KMS-11 (cell line): ENCODE measurements at regions not wholly inside any gene's neighbourhood (a gene's known extent, or its start where the extent isn't known, plus 50 kb on each side); places are given as distances from the start of the nearest gene placed in this dataset.

Source experiments
- H2AFZ ChIP-seq: fragments of 200-600 bp; sonication (generic); 2 replicates; pipeline ENCODE4 v1.6.1; 2016; ENCODE audit warnings: antibody characterized with exemption, mixed run types, low read depth
- H3K27ac ChIP-seq: fragments of 200-600 bp; sonication (generic); 2 replicates; pipeline ENCODE4 v1.6.1; 2016; ENCODE audit warnings: mild to moderate bottlenecking, mixed run types
- H3K27me3 ChIP-seq: fragments of 200-600 bp; sonication (generic); 2 replicates; pipeline ENCODE4 v1.6.1; 2017; ENCODE audit warnings: mild to moderate bottlenecking, low read depth, mixed run types, moderate library complexity; ENCODE audit not compliant: insufficient read depth
- H3K36me3 ChIP-seq: fragments of 200-600 bp; sonication (generic); 2 replicates; pipeline ENCODE4 v1.6.1; 2017; ENCODE audit warnings: mild to moderate bottlenecking, mixed run types; ENCODE audit not compliant: insufficient read depth
- H3K4me1 ChIP-seq: fragments of 200-600 bp; sonication (generic); 2 replicates; pipeline ENCODE4 v1.6.1; 2016; ENCODE audit warnings: mild to moderate bottlenecking, low read depth, mixed run types; ENCODE audit not compliant: poor library complexity, severe bottlenecking
- H3K4me2 ChIP-seq: fragments of 200-600 bp; sonication (generic); 2 replicates; pipeline ENCODE4 v1.7.0; 2016; ENCODE audit warnings: mild to moderate bottlenecking, mixed run types
- H3K4me3 ChIP-seq: fragments of 200-600 bp; sonication (generic); IDR thresholded peaks from 2 replicates; pipeline ENCODE4 v1.6.1; 2017; ENCODE audit warnings: low read depth, low read length, mixed read lengths; ENCODE audit not compliant: insufficient read depth
- H3K79me2 ChIP-seq: fragments of 200-600 bp; sonication (generic); 2 replicates; pipeline ENCODE4 v1.6.1; 2016; ENCODE audit warnings: low read depth, mixed run types; ENCODE audit not compliant: insufficient read depth
- H3K9ac ChIP-seq: fragments of 200-600 bp; sonication (generic); 2 replicates; pipeline ENCODE4 v1.6.1; 2016; ENCODE audit warnings: mild to moderate bottlenecking, mixed run types
- H4K20me1 ChIP-seq: fragments of 200-600 bp; sonication (generic); 2 replicates; pipeline ENCODE4 v1.6.1; 2016; ENCODE audit warnings: mild to moderate bottlenecking, mixed run types; ENCODE audit not compliant: insufficient read depth
- CTCF ChIP-seq: fragments of 200-600 bp; sonication (generic); conservative IDR thresholded peaks from 2 replicates; pipeline ENCODE4 v1.6.1; 2017; ENCODE audit warnings: low read depth, mild to moderate bottlenecking, antibody characterized with exemption, low read length, moderate library complexity, mixed read lengths

DNA sequence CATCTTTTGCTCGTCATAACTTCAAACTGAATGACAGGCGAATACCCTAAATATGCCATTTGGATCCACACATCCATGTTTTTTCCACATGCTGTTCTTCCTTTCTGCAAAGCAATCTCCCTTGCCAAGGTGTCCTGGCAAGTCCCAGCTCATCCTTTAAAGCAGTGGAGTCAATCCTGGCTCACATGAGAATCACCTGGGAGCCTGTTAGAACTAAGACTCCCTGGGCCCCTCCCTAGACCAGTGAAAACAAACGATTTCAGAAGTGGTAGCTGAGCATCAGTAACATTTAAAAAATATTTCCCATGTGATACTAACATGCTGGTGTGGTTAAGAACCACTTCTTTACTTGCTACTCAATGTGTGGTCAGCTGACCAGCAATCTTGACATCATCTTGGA, 50.6 kb upstream of the PARD3B start:
- Histone ChIP-seq H3K27me3 (no peaks in the 10 kb centered on the region), H3K79me2 (no peaks in the 10 kb centered on the region), H3K4me3 (no peak overlapping the region), H3K4me2 (no peak overlapping the region), H4K20me1 (no peaks in the 10 kb centered on the region), H3K36me3 (no peaks in the 10 kb centered on the region), H3K4me1 (no peaks in the 10 kb centered on the region), H2AFZ (no peak overlapping the region), H3K9ac (no peak overlapping the region), H3K27ac (no peak overlapping the region)
- TF ChIP-seq CTCF, result no peak

DNA sequence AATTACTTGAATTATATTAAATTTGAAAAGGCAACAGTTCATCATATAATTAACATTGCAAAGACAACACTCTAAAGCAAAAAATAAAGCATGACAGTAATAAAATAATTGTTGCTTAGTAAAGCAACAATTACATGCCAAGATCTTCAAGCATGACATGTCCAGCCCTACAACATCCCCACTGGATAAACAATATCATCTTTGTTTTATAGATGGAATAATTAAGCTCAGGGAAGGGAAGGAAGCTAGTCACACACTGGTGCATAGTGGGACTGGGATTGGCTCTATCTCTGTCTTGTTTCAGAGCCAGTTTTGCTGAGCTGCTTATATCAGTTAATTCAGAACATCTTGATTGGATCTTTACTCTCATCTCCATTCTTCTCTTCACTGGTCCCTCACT, 49.9 kb upstream of the PARD3B start:
- Histone ChIP-seq H3K4me2 (no peak overlapping the region), H3K4me1 (no peaks in the 10 kb centered on the region)

More for the DNA sequence above, 49.9 kb upstream of the PARD3B start:
- Histone ChIP-seq H3K4me3 (no peak overlapping the region), H3K27ac (no peak overlapping the region), H3K36me3 (no peaks in the 10 kb centered on the region), H3K79me2 (no peaks in the 10 kb centered on the region), H3K27me3 (no peaks in the 10 kb centered on the region), H4K20me1 (no peaks in the 10 kb centered on the region), H2AFZ (no peak overlapping the region), H3K9ac (no peak overlapping the region)
- no peak for TF ChIP-seq CTCF
